K562 (cell line): ENCODE measurements at regions not wholly inside any gene's neighbourhood (a gene's known extent, or its start where the extent isn't known, plus 50 kb on each side); places are given as distances from the start of the nearest gene placed in this dataset.

Source experiments
- ATAC-seq: fragments of 200-7000 bp; cut with Tn5 transposase; 3 replicates; pipeline ENCODE4 v1.9.1; 2020; ENCODE audit warnings: moderate library complexity
- BruUV-seq: library from RNA; stranded (reverse); fragments of 400-500 nt; replicated peaks from 2 replicates; lab custom pipeline; 2021; lab: Mats Ljungman, UMichigan
- CTCF ChIA-PET: fragments of 300-600 bp; formaldehyde crosslinking; extraction: SDS; loops from one replicate; lab custom pipeline; 2021; ENCODE audit warnings: low intra/inter-chr PET ratio; lab: Yijun Ruan, JAX
- POLR2A ChIA-PET: fragments of 300-600, 350-650 bp; sonication (Branson Sonifier 250); formaldehyde crosslinking; extraction: SDS; loops from one replicate; lab custom pipeline; 2021; ENCODE audit warnings: antibody characterized with exemption, inconsistent platforms; lab: Yijun Ruan, JAX
- DNase-seq, 4 experiments: peaks; one replicate each; pipeline versions ENCODE4 v3.0.0 to v3.0.0-alpha.2; 2011 to 2018; ENCODE audit warnings: low spot score in 3 of 4, mixed read lengths in 3 of 4; ENCODE audit errors: extremely low read depth in 1 of 4
- FAIRE-seq: peaks from 2 replicates; lab custom pipeline; 2011; peaks lifted over from hg19 to GRCh38; lab: Jason Lieb, UNC
- H2AFZ ChIP-seq: 2 replicates; pipeline ENCODE4 v1.6.0; 2011; ENCODE audit warnings: low read depth, low read length, control low read depth, inconsistent platforms
- H3K27ac ChIP-seq: fragments of 200-600 bp; 3 replicates; pipeline ENCODE4 v1.8.0; 2011; ENCODE audit warnings: low read depth, mild to moderate bottlenecking, control low read depth, inconsistent platforms, low read length, moderate library complexity, mixed read lengths; ENCODE audit errors: extremely low read depth
- H3K27me3 ChIP-seq, 2 experiments: fragments of 300-600 bp in 1 of 2; 2 replicates in 1 of 2; 3 replicates in 1 of 2; pipeline versions ENCODE4 v1.6.0 to v1.8.0; 2011; ENCODE audit warnings: inconsistent platforms in 2 of 2, low read length in 2 of 2, mild to moderate bottlenecking in 1 of 2, mixed read lengths in 1 of 2, moderate library complexity in 1 of 2; ENCODE audit not compliant: control insufficient read depth in 2 of 2, insufficient read depth in 2 of 2
- H3K36me3 ChIP-seq: fragments of 300-600 bp; 3 replicates; pipeline ENCODE4 v1.8.0; 2011; ENCODE audit warnings: mild to moderate bottlenecking, low read length, inconsistent platforms; ENCODE audit not compliant: control insufficient read depth, insufficient read depth
- H3K4me1 ChIP-seq, 2 experiments: fragments of 200-600 bp in 1 of 2; replicated peaks in 1 of 2; 2 replicates in 1 of 2; 3 replicates in 1 of 2; pipeline versions ENCODE4 v1.5.1 to v1.8.0; 2011; ENCODE audit warnings: inconsistent platforms in 2 of 2, low read length in 2 of 2, mild to moderate bottlenecking in 1 of 2, mixed read lengths in 1 of 2, moderate library complexity in 1 of 2; ENCODE audit not compliant: control insufficient read depth in 2 of 2, insufficient read depth in 2 of 2
- H3K4me2 ChIP-seq: 2 replicates; pipeline ENCODE4 v1.6.1; 2011; ENCODE audit warnings: low read length, control low read depth, inconsistent platforms, mixed read lengths; ENCODE audit not compliant: insufficient read depth
- H3K4me3 ChIP-seq: fragments of 200-600 bp; sonication (generic), shearing (Covaris generic); 2 replicates; pipeline ENCODE4 v1.5.1; 2016; ENCODE audit warnings: control low read depth, inconsistent platforms
- H3K79me2 ChIP-seq: fragments of 200-600 bp; 3 replicates; pipeline ENCODE4 v1.8.0; 2011; ENCODE audit warnings: low read length, inconsistent platforms; ENCODE audit not compliant: control insufficient read depth, insufficient read depth
- H3K9ac ChIP-seq, 2 experiments: 2 replicates each; pipeline versions ENCODE4 v1.6.0 to v1.6.1; 2011; ENCODE audit warnings: low read depth in 2 of 2, low read length in 2 of 2, control low read depth in 1 of 2, inconsistent platforms in 1 of 2, mild to moderate bottlenecking in 1 of 2, mixed read lengths in 1 of 2; ENCODE audit not compliant: insufficient read depth in 1 of 2
- H3K9me1 ChIP-seq: one replicate; pipeline ENCODE4 v1.6.0; 2011; ENCODE audit warnings: inconsistent platforms, mild to moderate bottlenecking, low read length, moderate library complexity; ENCODE audit not compliant: control insufficient read depth, insufficient read depth
- H3K9me3 ChIP-seq: replicated peaks from 2 replicates; pipeline ENCODE4 v1.5.1; 2011; ENCODE audit warnings: low read depth, low read length, inconsistent platforms; ENCODE audit not compliant: control insufficient read depth, insufficient read depth
- H4K20me1 ChIP-seq: replicated peaks from 2 replicates; pipeline ENCODE4 v1.6.1; 2011; ENCODE audit warnings: low read length, inconsistent platforms, mixed read lengths; ENCODE audit not compliant: control insufficient read depth, insufficient read depth
- CBFB ChIP-seq: sonication (generic); formaldehyde crosslinking; IDR thresholded peaks from 2 replicates; pipeline ENCODE4 v1.4.0; 2020; ENCODE audit warnings: mild to moderate bottlenecking, missing genetic modification reagents
- CEBPG ChIP-seq, 3 experiments: fragments of 200-800 bp in 1 of 3; sonication (Bioruptor generic) in 1 of 3; sonication (generic) in 1 of 3; formaldehyde crosslinking in 1 of 3; IDR thresholded peaks in 2 of 3; conservative IDR thresholded peaks in 1 of 3; 2 replicates each; pipeline versions ENCODE4 v1.6.1 to v1.8.0; 2016 to 2022; ENCODE audit warnings: missing compliant biosample characterization in 2 of 3, missing genetic modification characterization in 2 of 3, mild to moderate bottlenecking in 1 of 3, missing genetic modification reagents in 1 of 3
- EGR1 ChIP-seq: fragments of 450-650 bp; conservative IDR thresholded peaks from 2 replicates; pipeline ENCODE4 v1.6.1; 2017; ENCODE audit warnings: mild to moderate bottlenecking
- ELF4 ChIP-seq: fragments of 450-650 bp; formaldehyde crosslinking; IDR thresholded peaks from 2 replicates; pipeline ENCODE4 v1.4.0; 2022; ENCODE audit warnings: missing genetic modification characterization
- FIP1L1 ChIP-seq: fragments of 200-400 bp; formaldehyde crosslinking; IDR thresholded peaks from 2 replicates; pipeline ENCODE4 v1.6.1; 2018; ENCODE audit warnings: mild to moderate bottlenecking, low read depth, low read length; ENCODE audit not compliant: poor library complexity, severe bottlenecking
- PHF8 ChIP-seq: fragments of 200-600 bp; sonication (generic); IDR thresholded peaks from 2 replicates; pipeline ENCODE4 v1.6.1; 2012; ENCODE audit warnings: mixed run types, mild to moderate bottlenecking, inconsistent platforms, low read length, moderate library complexity, borderline replicate concordance
- ZFPM2 ChIP-seq: fragments of 250-450 bp; sonication (Bioruptor Pico); IDR thresholded peaks from 2 replicates; pipeline ENCODE4 v1.5.1; 2022; ENCODE audit warnings: mild to moderate bottlenecking
- ZNF146 ChIP-seq: IDR thresholded peaks from one replicate; pipeline ENCODE4 v1.6.1; 2018; ENCODE audit warnings: missing compliant biosample characterization; ENCODE audit not compliant: unreplicated experiment
- ZNF184 ChIP-seq: sonication (generic); formaldehyde crosslinking; IDR thresholded peaks from 2 replicates; pipeline ENCODE4 v1.5.0; 2020; ENCODE audit warnings: missing genetic modification reagents
- WGBS: fragments of 100-300 bp; shearing (Covaris generic); methylation state at CpG from one replicate; pipeline ENCODE4 v1.1.6; 2016; ENCODE audit warnings: low coverage, mixed read lengths; ENCODE audit not compliant: insufficient coverage; ENCODE audit errors: missing lambda C conversion rate; 5-methylcytosine and 5-hydroxymethylcytosine counted together
- in situ Hi-C: fragments of 300-500 bp; cut with MboI; formaldehyde crosslinking; loops from 4 replicates; pipeline ENCODE4 v1.15.0; 2018; ENCODE audit warnings: inconsistent platforms, mixed read lengths
- intact Hi-C: fragments of 100-400 bp; cut with micrococcal nuclease; formaldehyde crosslinking; loops from 2 replicates; pipeline ENCODE4 v1.14.2; 2022

DNA sequence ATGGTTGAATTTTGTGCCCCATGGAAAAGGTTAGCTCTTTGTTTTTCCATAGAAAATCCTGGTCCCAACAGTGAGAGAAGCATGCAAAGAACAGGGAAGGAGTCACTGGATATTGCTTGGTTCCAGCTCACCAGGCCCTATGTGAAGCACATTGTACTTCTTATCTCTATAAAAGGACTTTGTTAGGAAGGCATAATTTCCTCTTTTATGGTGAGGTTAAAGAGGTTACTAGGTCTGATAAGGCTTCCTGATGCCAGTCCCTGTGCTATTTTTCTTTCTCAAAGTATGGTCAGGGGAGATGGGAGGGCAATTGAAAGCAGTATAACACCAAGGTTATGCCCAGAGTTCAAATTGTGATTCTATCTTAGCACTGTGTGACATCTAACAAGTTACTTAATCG is 162.6 kb downstream of the KIF18A start:
- no TSS peak for BruUV-seq
- H4K20me1 ChIP-seq, result no peaks in the 10 kb centered on the region
- intact Hi-C loops (no loop called here), in situ Hi-C loops (no loop called here)
- ATAC-seq, result no peak
- H3K27ac ChIP-seq, result no peak overlapping the region
- no peak for TF ChIP-seq EGR1
- no peak for TF ChIP-seq ELF4 (CRISPR knock-in tag)
- no peak for TF ChIP-seq ZFPM2 (CRISPR knock-in tag)
- no peak for TF ChIP-seq ZNF184
- TF ChIP-seq PHF8, result no peak
- TF ChIP-seq ZNF146, result no peak
- TF ChIP-seq CBFB (CRISPR knock-in tag), result no peak
- no peak for TF ChIP-seq FIP1L1
- TF ChIP-seq CEBPG (CRISPR knock-in tag; IDR thresholded peaks at IDR 0.05), result no peak
- no peak for TF ChIP-seq CEBPG (tag; conservative IDR thresholded peaks at IDR 0.05 in 1 of 2, IDR thresholded peaks at IDR 0.05 in 1 of 2)
- H3K36me3 ChIP-seq, result no peaks in the 10 kb centered on the region
- POLR2A ChIA-PET, result no interaction called here
- DNase-seq, result no peak
- H2AFZ ChIP-seq, result no peak overlapping the region
- CTCF ChIA-PET, result no interaction called here
- 0% methylated on average over 1 of the region's 1 CpG for WGBS
- no peak overlapping the region for H3K9ac ChIP-seq
- H3K9me3 ChIP-seq, result no peaks in the 10 kb centered on the region
- H3K27me3 ChIP-seq, result no peaks in the 10 kb centered on the region
- no peaks in the 10 kb centered on the region for H3K9me1 ChIP-seq
- H3K4me3 ChIP-seq, result no peak overlapping the region
- H3K79me2 ChIP-seq, result no peaks in the 10 kb centered on the region
- FAIRE-seq, result no peak
- H3K4me2 ChIP-seq, result no peak overlapping the region
- H3K4me1 ChIP-seq, result no peaks in the 10 kb centered on the region
